Spleen (tissue), 7 donors: ENCODE measurements at regions not wholly inside any gene's neighbourhood (a gene's known extent, or its start where the extent isn't known, plus 50 kb on each side); places are given as distances from the start of the nearest gene placed in this dataset.
"Not testable (repeated sequence)": the region's sequence is repeated elsewhere in the genome, so short reads cannot be mapped to it uniquely, and the experiment has no call there.

ENCODE experiments used
- CTCF ChIP-seq, 11 experiments: fragments of 200-600 bp in 7 of 11; fragments of 450-650 bp in 4 of 11; sonication (generic) in 4 of 11; IDR thresholded peaks in 8 of 11; conservative IDR thresholded peaks in 3 of 11; 1 replicate in 7 of 11; 2 replicates in 4 of 11; pipeline versions ENCODE4 v1.4.0 to v1.8.0; 2016 to 2021; ENCODE audit warnings: antibody characterized with exemption in 11 of 11, inconsistent platforms in 4 of 11, mild to moderate bottlenecking in 1 of 11
- POLR2A ChIP-seq, 3 donors: fragments of 450-650 bp; IDR thresholded peaks; one replicate each; pipeline ENCODE4 v1.5.1; 2017; ENCODE audit warnings: antibody characterized with exemption in 3 of 3, mild to moderate bottlenecking in 1 of 3
- POLR2AphosphoS5 ChIP-seq, 3 donors: sonication (generic); formaldehyde crosslinking; IDR thresholded peaks; one replicate each; pipeline ENCODE4 v1.5.1; 2017; ENCODE audit warnings: antibody characterized with exemption in 3 of 3
- donor health status: DM: no; HTN: no; CAD: no; lungs with moderate emphysema.
- donor health status: DM: no; HTN: no; CAD: no.
- donor health status: DM: no; HTN: no; CAD: no.

GRCh38 chr14:30473846-30474696 lies 84.9 kb upstream of the G2E3 start:
- not testable (repeated sequence) for TF ChIP-seq POLR2AphosphoS5 (IDR thresholded peaks at IDR 0.05); CTCF (IDR thresholded peaks at IDR 0.05 in 8 of 11, conservative IDR thresholded peaks at IDR 0.05 in 3 of 11); POLR2A (IDR thresholded peaks at IDR 0.05)
